GM18867 (cell line): ENCODE measurements at regions not wholly inside any gene's neighbourhood (a gene's known extent, or its start where the extent isn't known, plus 50 kb on each side); places are given as distances from the start of the nearest gene placed in this dataset.
"Not testable (repeated sequence)": the region's sequence is repeated elsewhere in the genome, so short reads cannot be mapped to it uniquely, and the experiment has no call there.

Experiments
- ATAC-seq: cut with Tn5 transposase; IDR thresholded peaks from one replicate; pipeline ENCODE4 v1.9.1; 2021; ENCODE audit warnings: mild to moderate bottlenecking, moderate library complexity; ENCODE audit not compliant: unreplicated experiment

GRCh38 chr2:88857274-88857741 is 165.8 kb downstream of the RPIA start:
- ATAC-seq: peak; percentile 13

- no peak for ATAC-seq
These were observed 166.5 kb downstream of the RPIA start for GRCh38 chr2:88857951-88858411.

- ATAC-seq: no peak
These were observed 168.0 kb downstream of the RPIA start for GRCh38 chr2:88859461-88859860.

- ATAC-seq: no peak
These were observed 169.1 kb downstream of the RPIA start for GRCh38 chr2:88860421-88861075.

- no peak for ATAC-seq
These were observed 174.4 kb downstream of the RPIA start for GRCh38 chr2:88865801-88866371.

- no peak for ATAC-seq
These were observed 175.3 kb downstream of the RPIA start for GRCh38 chr2:88866756-88867155.

- no peak for ATAC-seq
These were observed 177.4 kb downstream of the RPIA start for GRCh38 chr2:88868861-88869260.

- no peak for ATAC-seq
These were observed 178.9 kb downstream of the RPIA start for GRCh38 chr2:88870267-88870839.

GRCh38 chr2:88871336-88871735 is 179.9 kb downstream of the RPIA start:
- ATAC-seq: no peak

- no peak for ATAC-seq
These were observed 182.1 kb downstream of the RPIA start for GRCh38 chr2:88873620-88874019.

GRCh38 chr2:88874063-88874657 is 182.7 kb downstream of the RPIA start:
- ATAC-seq: no peak

- no peak for ATAC-seq
These were observed 184.3 kb downstream of the RPIA start for GRCh38 chr2:88875736-88876135.

- no peak for ATAC-seq
These were observed 189.0 kb downstream of the RPIA start for GRCh38 chr2:88880441-88880953.

- ATAC-seq: peak; percentile 53
These were observed 193.8 kb downstream of the RPIA start for GRCh38 chr2:88885275-88885674.

GRCh38 chr2:88885679-88886416 is 194.4 kb downstream of the RPIA start:
- no peak for ATAC-seq

- ATAC-seq: not testable (repeated sequence)
These were observed 196.0 kb downstream of the RPIA start for GRCh38 chr2:88887466-88887865.

GRCh38 chr2:88892207-88892606 is 200.7 kb downstream of the RPIA start:
- no peak for ATAC-seq

- ATAC-seq: no peak
These were observed 201.3 kb downstream of the RPIA start for GRCh38 chr2:88892788-88893187.

- ATAC-seq: no peak
These were observed 205.5 kb downstream of the RPIA start for GRCh38 chr2:88896971-88897370.

- ATAC-seq: no peak
These were observed 206.2 kb downstream of the RPIA start for GRCh38 chr2:88897715-88898114.

- no peak for ATAC-seq
These were observed 212.4 kb downstream of the RPIA start for GRCh38 chr2:88903749-88904353.
